ENCODE measurements at regions not wholly inside any gene's neighbourhood (a gene's known extent, or its start where the extent isn't known, plus 50 kb on each side); places are given as distances from the start of the nearest gene placed in this dataset.

- Histone ChIP-seq H3K23ac (ENCODE audit: low read depth, low read length) (no peak overlapping the region), H4K5ac (ENCODE audit: low read depth, low read length) (no peak overlapping the region), H3K4me2 (ENCODE audit: low read depth, low read length) (no peak overlapping the region), H2BK20ac (ENCODE audit: low read depth, low read length) (no peak overlapping the region), H3K27ac (ENCODE audit: insufficient read depth, low read length) (no peak overlapping the region), H3K79me1 (ENCODE audit: low read depth in 1 of 2, low read length in 2 of 2) (no peaks in the 10 kb centered on the region), H4K8ac (ENCODE audit: low read depth in 2 of 2, low read length in 2 of 2) (no peak overlapping the region), H4K91ac (ENCODE audit: insufficient read depth, low read depth, low read length) (no peak overlapping the region), H2AFZ (replicated peaks; ENCODE audit: low read length, poor library complexity) (no peak overlapping the region), H2AK5ac (ENCODE audit: low read depth, low read length) (no peak overlapping the region), H3K56ac (ENCODE audit: extremely low read depth, insufficient read depth, low read length) (no peak overlapping the region), H3K18ac (ENCODE audit: low read depth, low read length) (no peak overlapping the region), H3K9me3 (ENCODE audit: control insufficient read depth, insufficient read depth, low read length) (peaks cover 18% of the 10 kb centered on the region), H3K27me3 (ENCODE audit: control insufficient read depth, insufficient read depth, low read length) (no peaks in the 10 kb centered on the region), H2BK5ac (ENCODE audit: low read depth, low read length, poor library complexity, severe bottlenecking) (no peak overlapping the region), H3K4me1 (ENCODE audit: control insufficient read depth, insufficient read depth, low read length) (no peaks in the 10 kb centered on the region), H3K14ac (replicated peaks; ENCODE audit: low read depth, low read length) (no peak overlapping the region), H3K36me3 (ENCODE audit: control insufficient read depth, insufficient read depth, low read length) (no peaks in the 10 kb centered on the region), H3K4ac (ENCODE audit: low read depth, low read length) (no peak overlapping the region), H2BK15ac (ENCODE audit: low read depth, low read length) (no peak overlapping the region), H2AK9ac (replicated peaks; ENCODE audit: low read depth, low read length, poor library complexity) (no peak overlapping the region), H4K20me1 (ENCODE audit: insufficient read depth, low read length) (no peaks in the 10 kb centered on the region), H3K9me1 (ENCODE audit: insufficient read depth, low read length) (no peaks in the 10 kb centered on the region), H3K4me3 (ENCODE audit: insufficient read depth, low read depth, low read length) (no peak overlapping the region), H3K9ac (ENCODE audit: low read depth, low read length) (no peak overlapping the region), H2BK120ac (ENCODE audit: low read depth, low read length) (no peak overlapping the region)
- dilution Hi-C loops (cut with HindIII; ENCODE audit: low sequenced_read_pairs, unreplicated experiment) = no loop called here
- intact Hi-C loops (cut with micrococcal nuclease) = no loop called here
- TF ChIP-seq CEBPB (IDR thresholded peaks at IDR 0.05; ENCODE audit: low read depth, low read length) (no peak), ELK1 (IDR thresholded peaks at IDR 0.05; ENCODE audit: borderline replicate concordance, low read depth, low read length) (no peak), MAFK (IDR thresholded peaks at IDR 0.05; ENCODE audit: low read depth, low read length) (no peak), RAD21 (IDR thresholded peaks at IDR 0.05; ENCODE audit: low read length) (no peak), MAZ (IDR thresholded peaks at IDR 0.05; ENCODE audit: borderline replicate concordance, low read depth, low read length) (no peak), FOS (IDR thresholded peaks at IDR 0.05; ENCODE audit: low read depth, low read length) (no peak), RFX5 (IDR thresholded peaks at IDR 0.05; ENCODE audit: low read depth, low read length) (no peak), NFE2L2 (IDR thresholded peaks at IDR 0.05; ENCODE audit: low read depth, low read length) (no peak), CHD1 (IDR thresholded peaks at IDR 0.05; ENCODE audit: low read depth, low read length) (no peak), MXI1 (IDR thresholded peaks at IDR 0.05; ENCODE audit: borderline replicate concordance, low read depth, low read length) (no peak), BHLHE40 (IDR thresholded peaks at IDR 0.05; ENCODE audit: low read depth, low read length) (no peak), SMC3 (IDR thresholded peaks at IDR 0.05; ENCODE audit: low read depth, low read length) (no peak), CTCF (conservative IDR thresholded peaks at IDR 0.05; ENCODE audit: low read depth, low read length) (no peak), USF2 (IDR thresholded peaks at IDR 0.05; ENCODE audit: low read depth, low read length) (no peak), POLR2A (IDR thresholded peaks at IDR 0.05; ENCODE audit: low read depth, low read length) (no peak), RCOR1 (IDR thresholded peaks at IDR 0.05; ENCODE audit: insufficient replicate concordance, low read length) (no peak)
- whole genome bisulfite sequencing, 2 experiments (ENCODE audit: extremely low coverage in 2 of 2, insufficient read length in 1 of 2) = no CpG with 5 or more reads among the region's 3 CpGs
- ChIA-PET CTCF (no interaction called here), POLR2A (ENCODE audit: unreplicated experiment) (no interaction called here)
- no TSS peak for BruUV-seq (replicated peaks)
- ATAC-seq (ENCODE audit: low read depth) (no peak), DNase-seq (no peak)
- in situ Hi-C loops (cut with MboI; ENCODE audit: low sequenced_read_pairs) = no loop called here
These were observed 770.6 kb downstream of the CCSER2 start for GRCh38 chr10:85098835-85099521.
